NCI-H524 treated with DMSO at 0.1 percent for 48 hours (cell line): ENCODE measurements at regions not wholly inside any gene's neighbourhood (a gene's known extent, or its start where the extent isn't known, plus 50 kb on each side); places are given as distances from the start of the nearest gene placed in this dataset.
"Not testable (repeated sequence)": the region's sequence is repeated elsewhere in the genome, so short reads cannot be mapped to it uniquely, and the experiment has no call there.

ENCODE experiments used
- DNase-seq: peaks from one replicate; lab custom pipeline; 2025; lab: John Stamatoyannopoulos, UW

GRCh38 chr16:8062677-8063076 is 527.6 kb downstream of the TMEM114 start:
- no peak for DNase-seq

GRCh38 chr16:8055761-8056160 is 534.5 kb downstream of the TMEM114 start:
- no peak for DNase-seq

- DNase-seq: no peak
Observed at GRCh38 chr16:8053437-8053836, 536.9 kb downstream of the TMEM114 start.

- no peak for DNase-seq
Observed at GRCh38 chr16:8048433-8048832, 541.9 kb downstream of the TMEM114 start.

- DNase-seq: no peak
Observed at GRCh38 chr16:8047736-8048135, 542.6 kb downstream of the TMEM114 start.

- DNase-seq: no peak
Observed at GRCh38 chr16:8044796-8045195, 545.5 kb downstream of the TMEM114 start.

GRCh38 chr16:8032406-8032805 is 557.9 kb downstream of the TMEM114 start:
- DNase-seq: no peak

- not testable (repeated sequence) for DNase-seq
Observed at GRCh38 chr16:8030004-8030403, 560.3 kb downstream of the TMEM114 start.

- no peak for DNase-seq
Observed at GRCh38 chr16:8026450-8026849, 563.9 kb downstream of the TMEM114 start.

GRCh38 chr16:8023326-8023725 is 567.0 kb downstream of the TMEM114 start:
- DNase-seq: no peak

GRCh38 chr16:8005096-8005860 is 585.0 kb downstream of the TMEM114 start:
- no peak for DNase-seq

GRCh38 chr16:7998789-7999453 is 591.4 kb downstream of the TMEM114 start:
- DNase-seq: no peak

GRCh38 chr16:7997966-7998365 is 592.3 kb downstream of the TMEM114 start:
- DNase-seq: no peak

GRCh38 chr16:7992616-7993015 is 597.7 kb downstream of the TMEM114 start:
- DNase-seq: no peak

- no peak for DNase-seq
Observed at GRCh38 chr16:7990626-7991260, 599.6 kb downstream of the TMEM114 start.

GRCh38 chr16:7983676-7984075 is 606.6 kb downstream of the TMEM114 start:
- no peak for DNase-seq

- no peak for DNase-seq
Observed at GRCh38 chr16:7980133-7980483, 610.2 kb downstream of the TMEM114 start.

GRCh38 chr16:7979448-7980132 is 610.7 kb downstream of the TMEM114 start:
- DNase-seq: no peak

- DNase-seq: no peak
Observed at GRCh38 chr16:7976563-7976962, 613.7 kb downstream of the TMEM114 start.

- DNase-seq: no peak
Observed at GRCh38 chr16:7976125-7976524, 614.2 kb downstream of the TMEM114 start.

GRCh38 chr16:7967996-7968509 is 622.3 kb downstream of the TMEM114 start:
- no peak for DNase-seq

- no peak for DNase-seq
Observed at GRCh38 chr16:7964744-7965143, 625.6 kb downstream of the TMEM114 start.
